ENCODE measurements at regions not wholly inside any gene's neighbourhood (a gene's known extent, or its start where the extent isn't known, plus 50 kb on each side); places are given as distances from the start of the nearest gene placed in this dataset.

- DNase-seq (ENCODE audit: low read depth in 4 of 4, low spot score in 1 of 4): no peak
These were observed 130.5 kb upstream of the B3GAT1 start for GRCh38 chr11:134542401-134543165.

- no peak for DNase-seq (ENCODE audit: low read depth in 4 of 4, low spot score in 1 of 4)
These were observed 129.9 kb upstream of the B3GAT1 start for GRCh38 chr11:134541951-134542350.

- no peak for DNase-seq (ENCODE audit: low read depth in 4 of 4, low spot score in 1 of 4)
These were observed 129.3 kb upstream of the B3GAT1 start for GRCh38 chr11:134541355-134541754.

DNA sequence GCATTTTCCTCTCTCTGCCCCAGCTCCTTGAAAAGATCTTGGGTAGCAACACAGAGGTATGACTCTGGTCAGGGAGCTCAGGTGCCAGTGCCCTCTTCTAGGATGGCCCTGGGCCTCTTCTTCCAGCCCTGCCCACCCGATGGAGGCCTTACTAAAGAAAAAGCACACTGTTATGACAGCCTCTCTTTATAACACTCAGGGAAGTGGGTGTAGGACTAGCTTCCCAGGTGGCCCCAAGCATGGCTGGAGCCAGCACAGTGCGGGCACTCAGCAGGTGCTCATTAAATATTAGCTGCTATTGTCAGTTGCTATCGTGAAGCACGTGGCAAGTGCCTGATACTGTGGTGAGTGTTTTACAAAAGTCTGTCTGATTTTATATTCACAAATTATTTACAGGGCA is 127.2 kb upstream of the B3GAT1 start:
- DNase-seq (ENCODE audit: low read depth in 4 of 4, low spot score in 1 of 4): no peak

GRCh38 chr11:134538742-134539141 is 126.7 kb upstream of the B3GAT1 start:
- no peak for DNase-seq (ENCODE audit: low read depth in 4 of 4, low spot score in 1 of 4)

DNA sequence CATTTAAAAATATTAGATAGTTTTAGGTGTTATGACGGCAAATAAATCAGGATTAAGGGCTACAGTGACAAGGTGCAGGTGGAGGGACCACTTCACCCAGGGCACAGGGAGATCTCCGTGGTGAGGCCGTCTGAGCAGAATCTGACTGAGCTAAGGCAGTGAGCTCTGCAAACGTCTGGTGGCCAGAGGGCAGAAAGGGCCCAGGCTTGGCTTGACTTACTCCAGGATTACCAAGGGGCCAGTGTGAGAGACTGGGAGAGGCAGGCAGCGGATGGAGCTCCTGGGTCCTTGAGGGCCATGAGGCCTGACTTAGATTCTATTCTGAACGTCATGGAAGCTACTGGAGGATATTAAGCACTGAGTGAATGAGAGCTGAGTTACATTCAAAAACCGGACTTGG is 125.9 kb upstream of the B3GAT1 start:
- no peak for DNase-seq (ENCODE audit: low read depth in 4 of 4, low spot score in 1 of 4)

DNA sequence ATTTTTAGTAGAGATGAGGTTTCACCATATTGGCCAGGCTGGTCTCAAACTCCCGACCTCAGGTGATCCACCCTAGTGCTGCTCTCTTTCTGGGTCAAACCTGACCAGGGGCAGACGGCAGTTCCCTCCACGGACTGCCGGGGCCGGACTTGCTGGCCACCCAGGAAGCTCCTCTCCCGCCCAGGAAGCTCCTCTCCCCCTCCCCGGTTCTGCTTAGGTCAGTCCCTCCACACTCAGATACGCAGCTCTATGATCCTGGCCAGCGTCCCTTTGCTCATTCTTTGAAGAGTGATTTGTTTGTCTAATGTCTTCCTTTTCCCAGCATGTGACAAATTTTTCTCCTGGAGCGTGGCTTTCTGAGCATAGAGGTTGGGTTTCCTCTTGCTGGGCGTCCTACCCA is 125.3 kb upstream of the B3GAT1 start:
- no peak for DNase-seq (ENCODE audit: low read depth in 4 of 4, low spot score in 1 of 4)

- no peak for DNase-seq (ENCODE audit: low read depth in 4 of 4, low spot score in 1 of 4)
These were observed 124.6 kb upstream of the B3GAT1 start for GRCh38 chr11:134536677-134537076.

GRCh38 chr11:134536219-134536618 is 124.2 kb upstream of the B3GAT1 start:
- DNase-seq (ENCODE audit: low read depth in 4 of 4, low spot score in 1 of 4): no peak

DNA sequence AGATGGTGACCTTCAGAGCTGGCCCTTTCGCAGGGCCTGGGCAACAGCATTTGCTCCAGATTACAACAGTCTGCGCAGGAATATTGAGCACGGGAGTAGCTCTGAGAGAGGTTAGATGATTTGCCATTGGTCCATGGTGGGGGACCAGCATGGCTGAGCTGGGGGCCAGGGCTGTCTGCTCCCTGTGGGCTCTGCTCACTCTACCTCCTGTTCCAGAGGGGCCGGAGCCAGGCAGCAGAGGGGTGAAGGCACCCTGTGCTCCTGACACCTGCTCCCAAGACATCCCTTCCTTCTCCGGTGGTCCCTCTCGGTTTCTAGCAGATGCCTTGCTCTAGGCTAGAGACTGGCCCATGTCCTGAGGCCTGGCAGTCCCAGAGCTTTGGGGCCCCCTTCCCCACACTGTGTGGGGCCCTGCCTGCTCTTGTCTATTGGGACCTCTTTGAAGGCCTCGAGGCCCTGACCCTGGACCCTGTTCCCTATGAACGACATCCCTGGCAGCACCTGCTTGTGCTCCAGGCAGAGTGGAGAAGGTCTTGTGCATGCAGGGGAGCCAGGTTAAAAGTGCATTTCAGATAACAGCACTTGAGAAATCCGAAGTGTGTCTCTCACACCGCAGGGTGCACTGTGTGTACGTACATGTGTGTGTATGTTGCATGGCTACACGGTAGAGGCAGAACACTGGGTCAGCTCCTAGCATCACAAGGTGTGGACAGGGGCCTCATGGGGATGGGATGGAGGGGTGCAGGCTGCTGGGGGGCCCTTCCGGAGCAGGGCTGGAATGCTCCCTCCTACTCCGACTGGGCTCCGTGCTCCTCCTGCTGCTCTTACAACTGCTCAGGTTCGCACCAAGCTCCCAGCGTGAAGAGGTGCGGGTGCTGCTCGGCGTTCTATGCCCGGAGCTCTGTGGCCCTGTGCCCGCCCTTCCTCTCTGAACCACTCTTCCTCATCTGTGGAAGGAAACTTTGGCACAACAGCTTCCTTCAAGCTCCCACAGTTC is 123.3 kb upstream of the B3GAT1 start:
- DNase-seq (ENCODE audit: low read depth in 4 of 4, low spot score in 1 of 4): no peak

DNA sequence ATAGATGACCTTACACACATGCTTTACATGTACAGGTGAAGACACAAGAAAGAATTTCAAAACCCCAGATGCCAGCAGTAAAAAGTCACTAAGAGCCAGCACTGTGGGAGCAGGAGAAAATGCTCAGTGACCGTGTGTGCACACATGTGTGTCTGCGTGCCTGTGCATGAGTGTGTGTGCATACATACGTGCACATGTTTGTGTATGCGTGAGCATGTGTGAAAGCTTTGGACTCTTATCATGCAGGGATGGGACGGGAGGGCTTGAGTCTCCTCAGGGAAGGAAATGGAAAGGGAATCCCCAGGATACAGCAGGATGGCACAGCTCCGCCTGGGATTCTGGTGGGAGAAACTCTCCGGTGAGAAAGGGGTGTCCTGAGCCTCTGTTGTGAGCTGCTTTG is 121.5 kb upstream of the B3GAT1 start:
- DNase-seq (ENCODE audit: low read depth in 4 of 4, low spot score in 1 of 4): no peak

- DNase-seq (ENCODE audit: low read depth in 4 of 4, low spot score in 1 of 4): no peak
These were observed 120.9 kb upstream of the B3GAT1 start for GRCh38 chr11:134532921-134533421.

DNA sequence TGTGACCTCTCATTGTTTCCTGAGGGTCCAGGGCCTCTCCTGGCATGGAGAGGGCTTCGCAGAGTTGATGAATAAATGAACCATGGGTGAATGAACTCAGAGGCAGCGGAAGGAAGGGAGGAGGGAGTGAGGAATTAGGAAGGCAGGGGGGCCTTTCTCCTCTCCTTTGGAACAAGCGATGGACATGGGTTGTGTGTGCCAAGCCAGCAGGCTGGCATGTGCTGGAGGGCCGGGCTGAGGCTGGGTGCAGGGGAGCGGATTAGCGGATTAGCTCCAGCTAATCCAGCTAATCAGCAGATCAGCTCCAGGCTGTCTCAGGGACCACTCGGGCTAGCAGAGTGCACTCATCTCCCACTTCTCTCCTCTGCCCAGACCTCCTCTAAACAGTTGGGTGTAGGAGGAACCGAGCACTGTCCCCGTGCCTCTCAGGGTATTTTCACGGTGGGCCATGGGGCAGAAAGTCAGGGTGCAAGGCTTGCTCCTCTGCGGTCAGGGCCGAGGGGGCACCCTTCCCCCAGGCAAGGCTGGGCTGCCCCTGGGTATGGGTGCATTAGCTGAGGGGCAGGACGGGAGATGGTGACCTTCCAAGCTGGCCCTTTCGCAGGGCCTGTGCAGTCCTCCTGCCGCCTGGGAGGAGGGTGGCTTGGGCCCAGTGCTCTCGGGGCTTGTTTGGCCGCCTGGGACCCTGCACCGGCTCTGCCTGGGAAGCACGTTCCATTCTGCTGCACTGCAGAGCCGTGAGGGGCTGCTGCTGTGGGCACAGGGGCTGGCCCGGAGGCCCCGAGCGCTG is 120.3 kb upstream of the B3GAT1 start:
- DNase-seq (ENCODE audit: low read depth in 4 of 4, low spot score in 1 of 4): no peak

DNA sequence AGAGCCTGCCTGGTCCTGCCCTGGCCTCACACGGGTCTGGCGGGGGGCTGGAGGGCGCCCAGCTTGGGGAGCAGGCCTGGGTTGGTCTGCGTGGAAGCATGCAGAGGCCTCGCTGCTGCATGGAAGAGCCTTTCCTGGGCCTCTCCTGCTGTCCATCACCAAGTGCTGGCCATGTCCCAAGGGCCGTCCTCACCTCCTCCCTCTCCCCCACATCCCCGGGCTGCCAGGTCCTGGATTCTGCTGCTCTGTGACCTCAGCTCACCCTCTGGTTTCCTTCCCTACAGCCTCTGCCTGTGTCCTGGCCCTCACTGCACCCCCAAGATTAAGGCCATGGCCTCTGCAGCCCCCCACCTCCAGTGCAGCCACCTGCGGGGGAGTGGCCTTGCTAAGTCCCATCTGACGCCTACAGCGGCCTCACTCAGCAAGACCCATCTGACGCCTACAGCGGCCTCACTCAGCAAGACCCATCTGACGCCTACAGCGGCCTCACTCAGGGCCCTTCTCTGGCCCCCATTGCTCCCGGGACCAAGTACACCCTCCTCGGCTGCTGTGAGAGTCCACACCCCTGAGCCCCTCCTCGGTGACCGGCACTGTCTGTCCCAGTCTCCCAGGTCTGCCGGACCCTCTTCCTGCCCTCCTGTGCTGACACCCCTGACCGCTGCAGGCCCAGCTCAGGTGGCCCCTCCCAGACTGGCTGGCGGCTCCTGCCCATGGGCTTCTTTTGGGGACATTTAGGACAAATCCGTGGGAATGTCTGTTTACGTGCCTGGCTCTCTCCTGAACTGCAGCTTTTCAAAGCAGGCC is 119.5 kb upstream of the B3GAT1 start:
- no peak for DNase-seq (ENCODE audit: low read depth in 4 of 4, low spot score in 1 of 4)

DNA sequence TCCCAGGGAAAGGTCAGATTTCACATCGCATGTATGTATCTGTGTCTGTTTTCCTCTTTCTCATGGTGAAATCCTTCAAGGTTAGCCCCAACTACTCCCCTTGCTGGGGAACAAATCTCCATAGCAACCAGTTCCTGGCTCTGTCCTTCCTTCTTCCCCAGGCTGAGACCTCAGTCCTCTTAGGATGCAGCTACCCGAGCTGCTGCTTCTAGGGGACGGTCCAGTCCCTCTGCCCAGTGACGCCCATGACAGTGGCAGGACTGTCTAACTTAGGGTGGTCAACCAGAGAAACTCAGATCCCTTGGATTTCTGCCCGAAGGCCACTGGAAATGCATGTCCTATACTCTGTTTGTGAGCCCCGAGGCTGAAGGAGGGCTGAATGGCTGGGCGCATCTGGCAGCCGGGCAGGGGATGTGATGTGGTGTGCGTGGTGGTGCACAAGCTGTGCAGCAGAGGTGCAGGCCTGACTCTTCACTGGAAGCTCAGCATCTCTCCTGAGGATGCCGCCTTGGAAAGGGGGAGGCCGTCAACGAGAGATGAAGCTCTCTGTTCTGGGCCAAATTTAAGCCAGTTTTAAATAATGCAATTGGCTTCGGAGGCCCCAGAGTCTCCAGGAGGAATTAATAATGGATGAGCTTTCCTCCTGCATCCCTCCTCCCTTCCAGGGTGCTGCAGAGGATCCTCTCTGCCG is 118.7 kb upstream of the B3GAT1 start:
- DNase-seq (ENCODE audit: low read depth in 4 of 4, low spot score in 1 of 4): no peak

DNA sequence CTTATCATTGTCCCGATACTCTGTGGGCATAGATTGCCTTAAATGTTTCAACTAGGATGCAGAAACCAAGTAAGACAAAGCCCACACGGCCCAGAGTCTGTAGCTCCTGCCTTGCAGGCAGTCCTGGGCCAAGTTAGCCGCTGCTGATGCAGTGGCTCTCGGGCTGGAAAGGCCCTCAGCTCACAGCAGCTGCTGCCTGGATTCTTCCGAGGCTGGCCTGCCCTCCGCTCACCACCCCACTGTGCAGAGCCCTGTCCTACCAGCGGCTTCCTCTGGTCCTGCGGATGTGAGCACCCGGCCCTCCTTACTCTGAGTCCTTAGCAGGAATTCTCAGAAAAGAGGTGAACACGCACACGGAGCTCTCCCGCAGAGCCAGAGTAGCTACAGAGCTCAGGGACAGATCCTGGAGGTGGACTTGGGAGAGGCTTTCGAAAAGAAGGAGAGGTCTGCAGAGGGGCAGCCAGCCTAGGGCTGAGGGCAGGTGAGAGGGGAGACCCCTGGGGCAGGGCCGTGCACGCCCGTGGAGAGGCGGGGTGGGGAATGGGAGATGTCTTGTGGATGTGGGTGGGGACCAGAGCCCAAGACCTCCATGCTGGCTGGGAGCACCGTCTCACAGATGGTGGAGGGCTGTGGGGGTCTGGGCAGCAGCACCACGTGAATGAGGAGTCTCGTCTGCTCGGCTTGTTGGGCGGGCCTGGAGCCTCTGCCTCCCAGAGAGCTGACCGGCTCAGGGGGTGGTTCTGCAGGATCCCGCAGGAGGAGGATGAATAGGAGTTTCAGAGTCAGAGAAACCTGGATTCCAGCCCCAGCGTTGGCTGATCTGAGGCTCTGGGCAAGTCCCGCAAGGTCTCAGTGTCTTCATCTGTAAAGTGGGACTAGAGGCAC is 117.4 kb upstream of the B3GAT1 start:
- DNase-seq (ENCODE audit: low read depth in 4 of 4, low spot score in 1 of 4): no peak

GRCh38 chr11:134528453-134528852 is 116.4 kb upstream of the B3GAT1 start:
- DNase-seq (ENCODE audit: low read depth in 4 of 4, low spot score in 1 of 4): no peak

DNA sequence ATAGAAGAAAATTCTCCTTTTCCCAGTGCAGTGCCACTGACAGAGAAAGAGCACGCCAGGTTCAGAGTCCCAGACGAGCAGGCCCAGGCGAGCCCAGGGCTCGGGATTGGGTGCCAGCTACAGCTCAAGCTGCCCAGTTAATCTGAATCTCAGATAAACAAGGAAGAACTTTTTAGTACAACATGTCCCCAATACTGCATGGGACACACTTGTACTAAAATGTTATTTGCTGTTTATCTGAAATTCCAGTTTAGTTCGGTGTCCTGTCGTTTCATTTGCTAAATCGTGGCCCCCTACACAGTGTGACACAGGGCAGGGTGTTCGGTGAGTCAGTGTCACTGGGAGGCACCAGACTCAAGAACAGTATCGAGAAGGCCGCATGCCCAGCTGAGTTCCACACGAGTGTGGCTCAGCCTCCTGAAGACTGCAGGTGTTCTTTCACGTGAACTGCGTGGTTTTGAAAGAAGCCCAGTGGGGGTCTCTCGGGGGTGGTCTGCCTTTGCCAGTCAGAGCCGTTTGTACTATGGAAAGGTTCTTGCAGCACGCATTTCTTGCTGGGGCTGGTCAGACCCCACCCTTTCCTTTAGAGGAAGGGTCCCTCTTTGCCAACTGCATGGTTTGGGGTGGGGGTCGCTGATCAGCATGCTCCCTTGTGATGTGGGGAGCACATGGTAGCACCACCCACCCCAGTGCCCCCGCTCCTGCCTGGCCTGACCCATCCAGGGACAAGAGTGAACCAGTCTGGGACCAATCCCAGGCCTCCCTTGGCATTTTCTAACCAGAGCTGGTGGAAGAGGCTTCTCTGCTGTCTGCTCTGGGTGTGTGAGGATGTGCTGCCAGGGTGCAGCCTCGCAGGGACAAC is 115.6 kb upstream of the B3GAT1 start:
- DNase-seq (ENCODE audit: low read depth in 4 of 4, low spot score in 1 of 4): no peak

All from stimulated activated CD4-positive, alpha-beta T cell treated with anti-CD3 and anti-CD28 coated beads, Interleukin-1b, Interleukin-23, amount 100 ng/mL, for 24 hours (primary cell).